Parathyroid adenoma (tissue), 2 donors: ENCODE measurements at regions not wholly inside any gene's neighbourhood (a gene's known extent, or its start where the extent isn't known, plus 50 kb on each side); places are given as distances from the start of the nearest gene placed in this dataset.

Experiments used
- H2AFZ ChIP-seq: fragments of 300-600 bp; sonication (generic); one replicate; pipeline ENCODE4 v1.7.0; 2017; ENCODE audit warnings: antibody characterized with exemption, mild to moderate bottlenecking
- H3K27ac ChIP-seq: fragments of 300-600 bp; sonication (generic); one replicate; pipeline ENCODE4 v1.7.0; 2017
- H3K27me3 ChIP-seq: fragments of 300-600 bp; sonication (generic); one replicate; pipeline ENCODE4 v1.7.0; 2017; ENCODE audit warnings: low read length; ENCODE audit not compliant: control insufficient read depth, insufficient read depth
- H3K36me3 ChIP-seq: fragments of 300-600 bp; sonication (generic); one replicate; pipeline ENCODE4 v1.7.0; 2017; ENCODE audit warnings: low read length; ENCODE audit not compliant: control insufficient read depth, insufficient read depth
- H3K4me1 ChIP-seq: fragments of 300-600 bp; sonication (generic); one replicate; pipeline ENCODE4 v1.7.0; 2017; ENCODE audit warnings: control low read depth
- H3K4me2 ChIP-seq: fragments of 300-600 bp; sonication (generic); one replicate; pipeline ENCODE4 v1.7.0; 2017; ENCODE audit warnings: low read length
- H3K4me3 ChIP-seq: fragments of 300-600 bp; sonication (generic); one replicate; pipeline ENCODE4 v1.7.0; 2017; ENCODE audit warnings: low read depth, low read length
- H3K79me2 ChIP-seq: fragments of 300-600 bp; sonication (generic); one replicate; pipeline ENCODE4 v1.7.0; 2017; ENCODE audit warnings: control low read depth
- H3K9ac ChIP-seq: fragments of 300-600 bp; sonication (generic); one replicate; pipeline ENCODE4 v1.7.0; 2017; ENCODE audit warnings: mild to moderate bottlenecking
- H3K9me3 ChIP-seq: fragments of 300-600 bp; sonication (generic); one replicate; pipeline ENCODE4 v1.7.0; 2017; ENCODE audit warnings: low read length; ENCODE audit not compliant: control insufficient read depth
- CTCF ChIP-seq: fragments of 300-600 bp; sonication (generic); IDR thresholded peaks from one replicate; pipeline ENCODE4 v1.7.0; 2017; ENCODE audit warnings: antibody characterized with exemption, mild to moderate bottlenecking
- donor health status: primary hyperparathyroidism.

DNA sequence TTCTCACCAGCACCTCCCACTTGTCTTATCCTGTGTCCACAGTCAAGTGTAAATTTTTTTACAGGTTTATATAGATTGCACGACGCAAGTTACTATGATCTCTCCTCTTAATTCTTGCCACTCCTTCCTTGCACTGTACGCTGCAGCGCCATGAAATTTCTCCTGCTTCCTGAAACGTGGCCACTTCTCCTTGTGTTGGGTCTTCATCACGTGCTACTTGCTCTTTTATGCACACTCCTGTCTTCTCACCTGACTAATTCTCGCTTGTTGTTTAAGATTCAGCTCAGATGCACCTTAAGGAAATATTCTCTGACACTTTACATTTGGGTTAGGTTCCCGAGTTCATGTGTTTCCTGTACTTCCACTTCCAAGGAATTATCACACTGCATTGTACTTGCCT is 76.5 kb upstream of the ODAD2 start:
- Histone ChIP-seq H3K79me2 (no peaks in the 10 kb centered on the region), H3K27ac (no peak overlapping the region), H3K4me1 (no peaks in the 10 kb centered on the region), H3K4me2 (no peak overlapping the region), H3K4me3 (no peak overlapping the region), H3K36me3 (no peaks in the 10 kb centered on the region), H2AFZ (no peak overlapping the region), H3K9me3 (no peaks in the 10 kb centered on the region), H3K9ac (no peak overlapping the region), H3K27me3 (no peaks in the 10 kb centered on the region)
- TF ChIP-seq CTCF = no peak

DNA sequence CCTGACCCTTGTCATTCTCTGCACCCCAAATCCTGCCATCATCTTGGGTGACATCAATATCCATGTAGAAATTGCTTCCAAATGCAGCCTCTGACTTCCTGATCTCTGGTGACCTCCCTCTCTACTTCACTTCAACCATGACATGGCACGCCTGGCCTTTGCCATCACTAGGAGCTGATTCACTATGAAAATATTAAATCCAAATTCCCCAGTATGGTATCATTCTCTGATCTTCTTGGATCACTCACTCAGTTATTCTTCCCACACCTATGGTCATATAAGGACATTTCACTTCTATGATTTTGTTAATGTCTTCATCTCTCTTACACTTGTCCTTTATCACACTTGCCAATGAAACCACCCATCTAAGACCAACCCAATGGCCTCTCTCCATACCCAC is 73.7 kb upstream of the ODAD2 start:
- Histone ChIP-seq H3K4me2 (no peak overlapping the region), H3K27ac (no peak overlapping the region), H3K27me3 (no peaks in the 10 kb centered on the region), H3K9ac (no peak overlapping the region), H3K9me3 (no peaks in the 10 kb centered on the region), H3K4me1 (no peaks in the 10 kb centered on the region), H3K36me3 (no peaks in the 10 kb centered on the region), H2AFZ (no peak overlapping the region), H3K79me2 (no peaks in the 10 kb centered on the region), H3K4me3 (no peak overlapping the region)
- no peak for TF ChIP-seq CTCF

- no peak overlapping the region for H3K4me2 ChIP-seq
- H3K27me3 ChIP-seq = no peaks in the 10 kb centered on the region
- H2AFZ ChIP-seq = no peak overlapping the region
- H3K4me3 ChIP-seq = no peak overlapping the region
- no peak overlapping the region for H3K27ac ChIP-seq
- no peak overlapping the region for H3K9ac ChIP-seq
- no peaks in the 10 kb centered on the region for H3K4me1 ChIP-seq
- no peaks in the 10 kb centered on the region for H3K36me3 ChIP-seq
- H3K79me2 ChIP-seq = no peaks in the 10 kb centered on the region
- H3K9me3 ChIP-seq = no peaks in the 10 kb centered on the region
- no peak for TF ChIP-seq CTCF
These were observed 61.2 kb upstream of the ODAD2 start for GRCh38 chr10:28060031-28060607.

DNA sequence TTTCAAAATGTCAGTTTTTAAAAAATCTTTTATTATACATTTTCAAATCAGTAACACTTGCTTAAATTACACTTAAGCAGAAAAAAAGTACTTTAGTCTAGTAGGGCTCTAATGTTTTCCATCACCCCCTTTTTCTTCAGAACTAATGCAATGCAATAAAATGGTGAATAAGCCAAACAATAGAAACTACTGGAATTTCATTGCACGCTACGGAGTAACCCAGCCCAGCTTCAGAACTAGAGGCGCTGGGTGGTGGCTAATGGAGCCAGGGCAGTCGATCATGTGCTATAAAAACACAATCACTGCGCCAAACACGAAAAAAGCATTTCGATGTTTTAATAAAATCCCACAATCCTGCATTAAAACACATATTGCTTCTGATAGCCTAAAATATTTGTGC is 59.9 kb upstream of the ODAD2 start:
- Histone ChIP-seq H3K9me3 (no peaks in the 10 kb centered on the region), H3K4me1 (no peaks in the 10 kb centered on the region), H3K27me3 (no peaks in the 10 kb centered on the region), H3K9ac (no peak overlapping the region), H3K79me2 (no peaks in the 10 kb centered on the region), H3K27ac (no peak overlapping the region), H3K4me3 (no peak overlapping the region), H3K4me2 (no peak overlapping the region), H2AFZ (no peak overlapping the region), H3K36me3 (no peaks in the 10 kb centered on the region)
- no peak for TF ChIP-seq CTCF

GRCh38 chr10:28054228-28054860 is 55.5 kb upstream of the ODAD2 start:
- Histone ChIP-seq H2AFZ (no peak overlapping the region), H3K79me2 (no peaks in the 10 kb centered on the region), H3K9ac (no peak overlapping the region), H3K36me3 (no peaks in the 10 kb centered on the region), H3K4me1 (no peaks in the 10 kb centered on the region), H3K4me2 (no peak overlapping the region), H3K9me3 (no peaks in the 10 kb centered on the region), H3K4me3 (no peak overlapping the region), H3K27me3 (no peaks in the 10 kb centered on the region), H3K27ac (no peak overlapping the region)
- no peak for TF ChIP-seq CTCF
